ENCODE measurements at regions not wholly inside any gene's neighbourhood (a gene's known extent, or its start where the extent isn't known, plus 50 kb on each side); places are given as distances from the start of the nearest gene placed in this dataset.

DNA sequence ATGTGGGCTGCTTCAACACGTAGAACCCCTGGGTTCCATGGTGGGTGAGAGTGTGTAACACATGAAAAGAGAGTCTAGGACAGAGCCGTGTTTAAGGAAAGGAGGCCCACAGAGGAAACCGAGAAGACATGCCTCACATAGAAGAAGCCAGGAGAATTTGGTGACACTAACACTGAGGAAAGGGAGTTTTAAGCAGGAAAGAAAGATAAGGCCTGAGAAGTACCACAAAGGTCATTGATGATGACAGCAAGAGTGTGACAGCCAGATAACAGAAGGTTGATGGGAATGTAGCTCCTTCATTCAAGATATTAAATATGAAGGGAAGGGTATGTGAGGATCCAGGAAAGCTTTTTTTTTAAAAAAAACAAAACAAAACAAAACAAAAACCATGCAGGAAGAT is 72.4 kb upstream of the SPRY4 start:
- TF ChIP-seq, protein P1, sequence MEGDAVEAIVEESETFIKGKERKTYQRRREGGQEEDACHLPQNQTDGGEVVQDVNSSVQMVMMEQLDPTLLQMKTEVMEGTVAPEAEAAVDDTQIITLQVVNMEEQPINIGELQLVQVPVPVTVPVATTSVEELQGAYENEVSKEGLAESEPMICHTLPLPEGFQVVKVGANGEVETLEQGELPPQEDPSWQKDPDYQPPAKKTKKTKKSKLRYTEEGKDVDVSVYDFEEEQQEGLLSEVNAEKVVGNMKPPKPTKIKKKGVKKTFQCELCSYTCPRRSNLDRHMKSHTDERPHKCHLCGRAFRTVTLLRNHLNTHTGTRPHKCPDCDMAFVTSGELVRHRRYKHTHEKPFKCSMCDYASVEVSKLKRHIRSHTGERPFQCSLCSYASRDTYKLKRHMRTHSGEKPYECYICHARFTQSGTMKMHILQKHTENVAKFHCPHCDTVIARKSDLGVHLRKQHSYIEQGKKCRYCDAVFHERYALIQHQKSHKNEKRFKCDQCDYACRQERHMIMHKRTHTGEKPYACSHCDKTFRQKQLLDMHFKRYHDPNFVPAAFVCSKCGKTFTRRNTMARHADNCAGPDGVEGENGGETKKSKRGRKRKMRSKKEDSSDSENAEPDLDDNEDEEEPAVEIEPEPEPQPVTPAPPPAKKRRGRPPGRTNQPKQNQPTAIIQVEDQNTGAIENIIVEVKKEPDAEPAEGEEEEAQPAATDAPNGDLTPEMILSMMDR (IDR thresholded peaks at IDR 0.05) = no peak
- no peak for TF ChIP-seq POLR2A (IDR thresholded peaks at IDR 0.05)
